Heart left ventricle (tissue), 13 donors: ENCODE measurements at regions not wholly inside any gene's neighbourhood (a gene's known extent, or its start where the extent isn't known, plus 50 kb on each side); places are given as distances from the start of the nearest gene placed in this dataset.

Experiments used
- CTCF ChIP-seq, 12 donors: fragments of 200-600 bp; sonication (generic) in 4 of 12; IDR thresholded peaks; one replicate each; pipeline versions ENCODE4 v1.5.0 to v1.8.0; 2018 to 2022; ENCODE audit warnings: antibody characterized with exemption in 12 of 12, mild to moderate bottlenecking in 5 of 12
- POLR2A ChIP-seq, 2 donors: fragments of 450-650 bp; IDR thresholded peaks; one replicate each; pipeline ENCODE4 v1.6.1; 2017; ENCODE audit warnings: antibody characterized with exemption in 2 of 2, mild to moderate bottlenecking in 2 of 2, moderate library complexity in 2 of 2
- donor health status: ischemic (EF 13 %, LVEDD 7.1; RV severe dilation, severe dysfunction).
- donor health status: DM: no; HTN: yes; CAD: no.
- donor health status: DM: no; HTN: no; CAD: no.
- donor health status: ischemic (EF 25% LVEDD 6.9; RV normal size, moderate dysfunction).
- donor health status: ischemic (EF 25% LVEDD 5.7; RV mildly dilated, moderate dysfunction).
- donor health status: ischemic (EF 35%, LVEDD 5.7; RV mildly dilated, moderate dysfunction).
- donor health status: nonischemic (EF 11% LVEDD 7.7; RV severe dilation, severe dysfunction).
- donor health status: DM: yes; HTN: yes; CAD: no.
- donor health status: PGD.
- donor health status: ischemic (EF 29% LVEDD 5.4; RV normal size, mild dysfunction).
- donor health status: nonischemic (EF 23%, LVEDD 6.1; RV moderate dilation, normal function).

- TF ChIP-seq POLR2A (IDR thresholded peaks at IDR 0.05) (no peak), CTCF (IDR thresholded peaks at IDR 0.05) (no peak)
These were observed 64.9 kb upstream of the PMFBP1 start for GRCh38 chr16:72236866-72237265.
